ENCODE measurements at regions not wholly inside any gene's neighbourhood (a gene's known extent, or its start where the extent isn't known, plus 50 kb on each side); places are given as distances from the start of the nearest gene placed in this dataset.
"Not testable (repeated sequence)": the region's sequence is repeated elsewhere in the genome, so short reads cannot be mapped to it uniquely, and the experiment has no call there.

DNA sequence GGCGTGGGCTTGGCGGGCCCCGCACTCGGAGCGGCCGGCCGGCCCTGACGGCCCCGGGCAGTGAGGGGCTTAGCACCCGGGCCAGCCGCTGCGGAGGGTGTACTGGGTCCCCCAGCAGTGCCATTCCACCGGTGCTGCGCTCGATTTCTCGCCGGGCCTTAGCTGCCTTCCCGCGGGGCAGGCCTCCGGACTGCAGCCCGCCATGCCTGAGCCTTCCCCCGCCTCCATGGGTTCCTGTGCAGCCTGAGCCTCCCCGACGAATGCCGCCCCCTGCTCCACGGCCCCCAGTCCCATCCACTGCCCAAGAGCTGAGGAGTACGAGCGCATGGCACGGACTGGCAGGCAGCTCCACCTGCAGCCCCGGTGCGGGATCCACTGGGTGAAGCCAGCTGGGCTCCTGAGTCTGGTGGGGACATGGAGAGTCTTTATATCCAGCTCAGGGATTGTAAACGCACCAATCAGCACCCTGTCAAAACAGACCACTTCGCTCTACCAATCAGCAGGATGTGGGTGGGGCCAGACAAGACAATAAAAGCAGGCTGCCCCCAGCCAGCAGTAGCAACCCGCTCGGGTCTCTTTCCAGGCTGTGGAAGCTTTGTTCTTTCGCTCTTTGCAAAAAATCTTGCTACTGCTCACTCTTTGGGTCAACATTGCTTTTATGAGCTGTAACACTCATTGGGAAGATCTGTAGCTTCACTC, 501.2 kb upstream of the DPH6 start:
- TF ChIP-seq, protein P1, sequence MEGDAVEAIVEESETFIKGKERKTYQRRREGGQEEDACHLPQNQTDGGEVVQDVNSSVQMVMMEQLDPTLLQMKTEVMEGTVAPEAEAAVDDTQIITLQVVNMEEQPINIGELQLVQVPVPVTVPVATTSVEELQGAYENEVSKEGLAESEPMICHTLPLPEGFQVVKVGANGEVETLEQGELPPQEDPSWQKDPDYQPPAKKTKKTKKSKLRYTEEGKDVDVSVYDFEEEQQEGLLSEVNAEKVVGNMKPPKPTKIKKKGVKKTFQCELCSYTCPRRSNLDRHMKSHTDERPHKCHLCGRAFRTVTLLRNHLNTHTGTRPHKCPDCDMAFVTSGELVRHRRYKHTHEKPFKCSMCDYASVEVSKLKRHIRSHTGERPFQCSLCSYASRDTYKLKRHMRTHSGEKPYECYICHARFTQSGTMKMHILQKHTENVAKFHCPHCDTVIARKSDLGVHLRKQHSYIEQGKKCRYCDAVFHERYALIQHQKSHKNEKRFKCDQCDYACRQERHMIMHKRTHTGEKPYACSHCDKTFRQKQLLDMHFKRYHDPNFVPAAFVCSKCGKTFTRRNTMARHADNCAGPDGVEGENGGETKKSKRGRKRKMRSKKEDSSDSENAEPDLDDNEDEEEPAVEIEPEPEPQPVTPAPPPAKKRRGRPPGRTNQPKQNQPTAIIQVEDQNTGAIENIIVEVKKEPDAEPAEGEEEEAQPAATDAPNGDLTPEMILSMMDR (IDR thresholded peaks at IDR 0.05; ENCODE audit: low read depth, low read length, poor library complexity, severe bottlenecking): not testable (repeated sequence)
- TF ChIP-seq EZH2phosphoT487 (IDR thresholded peaks at IDR 0.05; ENCODE audit: borderline replicate concordance, low read length): not testable (repeated sequence)
